A673 (cell line): ENCODE measurements at regions not wholly inside any gene's neighbourhood (a gene's known extent, or its start where the extent isn't known, plus 50 kb on each side); places are given as distances from the start of the nearest gene placed in this dataset.
"Not testable (repeated sequence)": the region's sequence is repeated elsewhere in the genome, so short reads cannot be mapped to it uniquely, and the experiment has no call there.

Source experiments
- BruUV-seq: library from RNA; stranded (reverse); fragments of 400-500 nt; replicated peaks from 2 replicates; lab custom pipeline; 2021; lab: Mats Ljungman, UMichigan
- CTCF ChIA-PET: fragments of 300-600 bp; sonication (Branson Sonifier 250); formaldehyde crosslinking; loops from one replicate; lab custom pipeline; 2022; ENCODE audit warnings: antibody characterized with exemption; lab: Charles Lee
- POLR2A ChIA-PET: fragments of 300-600 bp; sonication (Branson Sonifier 250); formaldehyde crosslinking; loops from one replicate; lab custom pipeline; 2022; ENCODE audit warnings: antibody characterized with exemption; ENCODE audit not compliant: low non-redundant PET; lab: Charles Lee
- DNase-seq: peaks from one replicate; pipeline ENCODE4 v3.0.0-alpha.2; 2015; ENCODE audit warnings: low spot score
- H3K27ac ChIP-seq: fragments of 200-600 bp; sonication (generic); 2 replicates; pipeline ENCODE4 v1.5.1; 2016; ENCODE audit warnings: mixed run types, low read depth, mild to moderate bottlenecking, mixed read lengths, antibody characterized with exemption, low read length; ENCODE audit not compliant: poor library complexity, severe bottlenecking
- H3K27me3 ChIP-seq: fragments of 200-600 bp; sonication (generic); replicated peaks from 2 replicates; pipeline ENCODE4 v1.6.1; 2017; ENCODE audit warnings: mixed run types, low read depth, mild to moderate bottlenecking, mixed read lengths, antibody characterized with exemption, low read length; ENCODE audit not compliant: insufficient read depth, poor library complexity
- H3K36me3 ChIP-seq: fragments of 200-600 bp; sonication (generic); 2 replicates; pipeline ENCODE4 v1.6.1; 2016; ENCODE audit warnings: mixed run types, mild to moderate bottlenecking, mixed read lengths, antibody characterized with exemption, low read length; ENCODE audit not compliant: insufficient read depth, poor library complexity, severe bottlenecking
- H3K4me1 ChIP-seq: fragments of 200-600 bp; sonication (generic); 2 replicates; pipeline ENCODE4 v1.6.1; 2017; ENCODE audit warnings: mixed run types, mild to moderate bottlenecking, mixed read lengths, antibody characterized with exemption, low read length; ENCODE audit not compliant: insufficient read depth, poor library complexity, severe bottlenecking
- H3K4me3 ChIP-seq: fragments of 200-600 bp; sonication (generic); 2 replicates; pipeline ENCODE4 v1.5.1; 2016; ENCODE audit warnings: low read depth, mixed run types, mild to moderate bottlenecking, mixed read lengths, low read length; ENCODE audit not compliant: poor library complexity, severe bottlenecking
- H3K9me3 ChIP-seq: fragments of 200-600 bp; sonication (generic); 2 replicates; pipeline ENCODE4 v1.6.1; 2016; ENCODE audit warnings: mixed run types, low read depth, mild to moderate bottlenecking, mixed read lengths, antibody characterized with exemption, low read length; ENCODE audit not compliant: poor library complexity, severe bottlenecking
- CTCF ChIP-seq: fragments of 300-800, 200-600 bp; sonication (generic); conservative IDR thresholded peaks from 2 replicates; pipeline ENCODE4 v1.5.1; 2017; ENCODE audit warnings: low read depth, mild to moderate bottlenecking, antibody characterized with exemption, low read length, moderate library complexity, mixed read lengths
- EZH2 ChIP-seq: fragments of 200-600 bp; sonication (generic); IDR thresholded peaks from 2 replicates; pipeline ENCODE4 v1.6.1; 2017; ENCODE audit warnings: borderline replicate concordance, low read depth, mild to moderate bottlenecking, mixed read lengths, antibody characterized with exemption, low read length; ENCODE audit not compliant: poor library complexity, severe bottlenecking
- intact Hi-C: fragments of 100-400 bp; cut with micrococcal nuclease; formaldehyde crosslinking; loops from one replicate; pipeline ENCODE4 v1.10.0; 2022; ENCODE audit not compliant: unreplicated experiment

- intact Hi-C loops: no loop called here
Observed at GRCh38 chr3:31106204-31106603, 211.7 kb upstream of the GADL1 start.

GRCh38 chr3:31106912-31107311, 212.5 kb upstream of the GADL1 start:
- no peak overlapping the region for H3K27ac ChIP-seq
- peaks cover 4% of the 10 kb centered on the region for H3K9me3 ChIP-seq
- BruUV-seq: no TSS peak
- ChIA-PET CTCF (no interaction called here), POLR2A (no interaction called here)
- intact Hi-C loops: no loop called here
- H3K27me3 ChIP-seq: no peaks in the 10 kb centered on the region
- TF ChIP-seq CTCF: no peak
- no peak for TF ChIP-seq EZH2
- DNase-seq: no peak
- H3K4me3 ChIP-seq: no peak overlapping the region
- no peaks in the 10 kb centered on the region for H3K36me3 ChIP-seq
- H3K4me1 ChIP-seq: no peaks in the 10 kb centered on the region

More at GRCh38 chr3:31106204-31106603, 211.7 kb upstream of the GADL1 start:
- ChIA-PET CTCF (no interaction called here), POLR2A (no interaction called here)
- no peaks in the 10 kb centered on the region for H3K27me3 ChIP-seq
- H3K4me1 ChIP-seq: no peaks in the 10 kb centered on the region
- BruUV-seq: no TSS peak
- no peak for DNase-seq
- H3K36me3 ChIP-seq: no peaks in the 10 kb centered on the region
- no peak overlapping the region for H3K4me3 ChIP-seq
- TF ChIP-seq EZH2 (no peak), CTCF (no peak)
- H3K27ac ChIP-seq: no peak overlapping the region
- H3K9me3 ChIP-seq: peaks cover 4% of the 10 kb centered on the region

- no TSS peak for BruUV-seq
- no peak for DNase-seq
- TF ChIP-seq EZH2 (no peak), CTCF (no peak)
- intact Hi-C loops: no loop called here
- no peaks in the 10 kb centered on the region for H3K9me3 ChIP-seq
- ChIA-PET POLR2A (no interaction called here), CTCF (no interaction called here)
- no peaks in the 10 kb centered on the region for H3K4me1 ChIP-seq
- no peaks in the 10 kb centered on the region for H3K27me3 ChIP-seq
- no peak overlapping the region for H3K27ac ChIP-seq
- no peaks in the 10 kb centered on the region for H3K36me3 ChIP-seq
- H3K4me3 ChIP-seq: no peak overlapping the region
Observed at GRCh38 chr3:31114929-31115283, 220.4 kb upstream of the GADL1 start.

GRCh38 chr3:31115531-31115930, 221.1 kb upstream of the GADL1 start:
- H3K4me3 ChIP-seq, CTCF ChIA-PET, BruUV-seq, H3K27ac ChIP-seq, H3K4me1 ChIP-seq, H3K9me3 ChIP-seq, intact Hi-C loops, H3K27me3 ChIP-seq, POLR2A ChIA-PET, DNase-seq, H3K36me3 ChIP-seq: not testable (repeated sequence)
